ENCODE measurements at regions not wholly inside any gene's neighbourhood (a gene's known extent, or its start where the extent isn't known, plus 50 kb on each side); places are given as distances from the start of the nearest gene placed in this dataset.

DNA sequence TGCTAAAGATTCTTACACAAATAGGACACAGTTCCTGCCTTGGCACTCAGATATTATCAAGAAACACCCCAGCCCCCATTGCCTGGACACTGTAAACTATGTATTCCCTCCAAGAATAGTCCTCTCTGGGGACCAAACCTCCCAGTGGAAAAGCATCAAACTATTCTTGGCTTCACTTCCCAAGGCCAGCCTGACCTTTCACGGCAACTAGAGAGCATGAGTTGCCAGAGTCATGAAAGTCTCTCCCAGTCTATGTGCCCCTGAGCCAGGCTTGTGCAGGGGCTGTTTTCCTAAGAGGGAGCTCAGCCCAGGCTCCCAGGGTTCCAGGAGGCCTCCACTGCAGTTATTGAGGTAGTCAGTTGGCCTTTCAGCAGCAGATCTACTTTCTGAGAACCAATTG lies 251.9 kb upstream of the TGFBR2 start:
- no peak for TF ChIP-seq REST (IDR thresholded peaks at IDR 0.05; ENCODE audit: insufficient read depth in 1 of 2, low read depth in 2 of 2, low read length in 1 of 2)
- TF ChIP-seq, protein P1, sequence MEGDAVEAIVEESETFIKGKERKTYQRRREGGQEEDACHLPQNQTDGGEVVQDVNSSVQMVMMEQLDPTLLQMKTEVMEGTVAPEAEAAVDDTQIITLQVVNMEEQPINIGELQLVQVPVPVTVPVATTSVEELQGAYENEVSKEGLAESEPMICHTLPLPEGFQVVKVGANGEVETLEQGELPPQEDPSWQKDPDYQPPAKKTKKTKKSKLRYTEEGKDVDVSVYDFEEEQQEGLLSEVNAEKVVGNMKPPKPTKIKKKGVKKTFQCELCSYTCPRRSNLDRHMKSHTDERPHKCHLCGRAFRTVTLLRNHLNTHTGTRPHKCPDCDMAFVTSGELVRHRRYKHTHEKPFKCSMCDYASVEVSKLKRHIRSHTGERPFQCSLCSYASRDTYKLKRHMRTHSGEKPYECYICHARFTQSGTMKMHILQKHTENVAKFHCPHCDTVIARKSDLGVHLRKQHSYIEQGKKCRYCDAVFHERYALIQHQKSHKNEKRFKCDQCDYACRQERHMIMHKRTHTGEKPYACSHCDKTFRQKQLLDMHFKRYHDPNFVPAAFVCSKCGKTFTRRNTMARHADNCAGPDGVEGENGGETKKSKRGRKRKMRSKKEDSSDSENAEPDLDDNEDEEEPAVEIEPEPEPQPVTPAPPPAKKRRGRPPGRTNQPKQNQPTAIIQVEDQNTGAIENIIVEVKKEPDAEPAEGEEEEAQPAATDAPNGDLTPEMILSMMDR (IDR thresholded peaks at IDR 0.05), result no peak
- no peak for TF ChIP-seq POLR2AphosphoS5 (IDR thresholded peaks at IDR 0.05; ENCODE audit: low read depth, low read length)

Data from Panc1 (cell line).